ENCODE measurements at regions not wholly inside any gene's neighbourhood (a gene's known extent, or its start where the extent isn't known, plus 50 kb on each side); places are given as distances from the start of the nearest gene placed in this dataset.
"Not testable (repeated sequence)": the region's sequence is repeated elsewhere in the genome, so short reads cannot be mapped to it uniquely, and the experiment has no call there.

GRCh38 chr2:185674232-185674631 lies 64.4 kb upstream of the FSIP2 start:
- no peak for TF ChIP-seq CTCF (IDR thresholded peaks at IDR 0.05; ENCODE audit: insufficient read depth, low read length, poor library complexity, severe bottlenecking)
- Histone ChIP-seq H3K27me3 (ENCODE audit: control insufficient read depth, insufficient read depth, low read length) (no peaks in the 10 kb centered on the region), H3K4me3 (ENCODE audit: low read depth, low read length) (no peak overlapping the region), H3K36me3 (ENCODE audit: control insufficient read depth, insufficient read depth, low read length) (no peaks in the 10 kb centered on the region)
- no peak for DNase-seq (ENCODE audit: low read depth)

- H3K36me3 ChIP-seq (ENCODE audit: control insufficient read depth, insufficient read depth, low read length) = no peaks in the 10 kb centered on the region
- no peak for DNase-seq (ENCODE audit: low read depth)
Measured at GRCh38 chr2:185676316-185676715, 62.3 kb upstream of the FSIP2 start.

GRCh38 chr2:185687001-185687400 lies 51.6 kb upstream of the FSIP2 start:
- H3K4me3 ChIP-seq (ENCODE audit: low read depth, low read length); DNase-seq (ENCODE audit: low read depth); H3K27me3 ChIP-seq (ENCODE audit: control insufficient read depth, insufficient read depth, low read length); H3K36me3 ChIP-seq (ENCODE audit: control insufficient read depth, insufficient read depth, low read length): not testable (repeated sequence)

More at GRCh38 chr2:185676316-185676715, 62.3 kb upstream of the FSIP2 start:
- TF ChIP-seq CTCF (IDR thresholded peaks at IDR 0.05; ENCODE audit: insufficient read depth, low read length, poor library complexity, severe bottlenecking) = no peak
- no peaks in the 10 kb centered on the region for H3K27me3 ChIP-seq (ENCODE audit: control insufficient read depth, insufficient read depth, low read length)
- H3K4me3 ChIP-seq (ENCODE audit: low read depth, low read length) = no peak overlapping the region

- H3K36me3 ChIP-seq (ENCODE audit: control insufficient read depth, insufficient read depth, low read length) = no peaks in the 10 kb centered on the region
Measured at GRCh38 chr2:185687967-185688366, 50.6 kb upstream of the FSIP2 start.

More at GRCh38 chr2:185687967-185688366, 50.6 kb upstream of the FSIP2 start:
- TF ChIP-seq CTCF (IDR thresholded peaks at IDR 0.05; ENCODE audit: insufficient read depth, low read length, poor library complexity, severe bottlenecking) = no peak
- H3K27me3 ChIP-seq (ENCODE audit: control insufficient read depth, insufficient read depth, low read length) = no peaks in the 10 kb centered on the region
- DNase-seq (ENCODE audit: low read depth) = no peak
- no peak overlapping the region for H3K4me3 ChIP-seq (ENCODE audit: low read depth, low read length)

Measured in kidney epithelial cell (primary cell).